GM23338 (cell line): ENCODE measurements at regions not wholly inside any gene's neighbourhood (a gene's known extent, or its start where the extent isn't known, plus 50 kb on each side); places are given as distances from the start of the nearest gene placed in this dataset.

Source experiments
- ATAC-seq: fragments of 200-7000 bp; cut with Tn5 transposase; 3 replicates; pipeline ENCODE4 v1.9.1; 2020
- DNase-seq: peaks from one replicate; pipeline ENCODE4 v3.0.0-alpha.2; 2015; ENCODE audit warnings: low spot score
- H2AFZ ChIP-seq: fragments of 200-600 bp; sonication (generic); 2 replicates; pipeline ENCODE4 v1.8.0; 2016; ENCODE audit warnings: antibody characterized with exemption, mild to moderate bottlenecking, moderate library complexity
- H3F3A ChIP-seq: fragments of 200-600 bp; sonication (generic); replicated peaks from 2 replicates; pipeline ENCODE4 v1.8.0; 2017; ENCODE audit warnings: antibody characterized with exemption, mixed run types, low read depth
- H3K27ac ChIP-seq: fragments of 200-600 bp; sonication (generic); 2 replicates; pipeline ENCODE4 v1.6.1; 2016; ENCODE audit warnings: low read depth
- H3K27me3 ChIP-seq: fragments of 200-600 bp; sonication (generic); 2 replicates; pipeline ENCODE4 v1.8.0; 2016; ENCODE audit warnings: mild to moderate bottlenecking, mixed run types, moderate library complexity; ENCODE audit not compliant: insufficient read depth
- H3K36me3 ChIP-seq: fragments of 200-600 bp; sonication (generic); 2 replicates; pipeline ENCODE4 v1.8.0; 2016; ENCODE audit warnings: mild to moderate bottlenecking; ENCODE audit not compliant: insufficient read depth
- H3K4me1 ChIP-seq: fragments of 200-600 bp; sonication (generic); 2 replicates; pipeline ENCODE4 v1.8.0; 2016; ENCODE audit warnings: mild to moderate bottlenecking, moderate library complexity; ENCODE audit not compliant: insufficient read depth
- H3K4me2 ChIP-seq: fragments of 200-600 bp; sonication (generic); 2 replicates; pipeline ENCODE4 v1.7.1; 2017; ENCODE audit warnings: mixed run types
- H3K4me3 ChIP-seq: fragments of 200-600 bp; sonication (generic); 2 replicates; pipeline ENCODE4 v1.6.1; 2016; ENCODE audit warnings: mixed run types
- H3K79me2 ChIP-seq: fragments of 200-600 bp; sonication (generic); replicated peaks from 2 replicates; pipeline ENCODE4 v1.8.0; 2017; ENCODE audit warnings: mild to moderate bottlenecking; ENCODE audit not compliant: insufficient read depth
- H3K9me2 ChIP-seq: fragments of 200-600 bp; sonication (generic); 2 replicates; pipeline ENCODE4 v1.8.0; 2017; ENCODE audit not compliant: insufficient read depth
- H4K20me1 ChIP-seq: fragments of 200-600 bp; sonication (generic); replicated peaks from 2 replicates; pipeline ENCODE4 v1.8.0; 2017; ENCODE audit warnings: mild to moderate bottlenecking; ENCODE audit not compliant: insufficient read depth
- H3K27ac Mint-ChIP-seq: 2 replicates; pipeline ENCODE4 v1.8.0; 2020; ENCODE audit warnings: inconsistent platforms, mild to moderate bottlenecking, moderate library complexity, mixed read lengths
- H3K27me3 Mint-ChIP-seq: 3 replicates; pipeline ENCODE4 v1.8.0; 2022; ENCODE audit warnings: low read depth, mild to moderate bottlenecking, moderate library complexity, mixed read lengths, inconsistent platforms; ENCODE audit not compliant: insufficient read depth, poor library complexity
- H3K36me3 Mint-ChIP-seq: 3 replicates; pipeline ENCODE4 v1.8.0; 2021; ENCODE audit warnings: low read depth, mild to moderate bottlenecking, inconsistent platforms, moderate library complexity, mixed read lengths
- H3K4me1 Mint-ChIP-seq: 3 replicates; pipeline ENCODE4 v1.8.0; 2020; ENCODE audit warnings: mild to moderate bottlenecking, inconsistent platforms, mixed read lengths
- H3K4me3 Mint-ChIP-seq: 3 replicates; pipeline ENCODE4 v1.8.0; 2021; ENCODE audit warnings: moderate library complexity, mild to moderate bottlenecking, inconsistent platforms, mixed read lengths
- H3K9me3 Mint-ChIP-seq: 3 replicates; pipeline ENCODE4 v1.8.0; 2020; ENCODE audit warnings: moderate library complexity, mild to moderate bottlenecking, inconsistent platforms, mixed read lengths
- CREB1 ChIP-seq: fragments of 250-450 bp; sonication (Bioruptor Pico); IDR thresholded peaks from 2 replicates; pipeline ENCODE4 v1.5.0; 2020; ENCODE audit warnings: low read depth, mild to moderate bottlenecking, moderate library complexity
- EZH2 ChIP-seq: fragments of 200-600 bp; sonication (generic); IDR thresholded peaks from one replicate; pipeline ENCODE4 v1.8.0; 2017; ENCODE audit warnings: antibody characterized with exemption, mild to moderate bottlenecking, low read depth; ENCODE audit not compliant: unreplicated experiment
- EZH2phosphoT487 ChIP-seq: fragments of 200-600 bp; sonication (generic); IDR thresholded peaks from one replicate; pipeline ENCODE4 v1.8.1; 2018; ENCODE audit warnings: antibody characterized with exemption; ENCODE audit not compliant: unreplicated experiment
- JUNB ChIP-seq: IDR thresholded peaks from one replicate; pipeline ENCODE4 v1.6.1; 2016; ENCODE audit warnings: antibody characterized with exemption; ENCODE audit not compliant: unreplicated experiment
- NANOG ChIP-seq: IDR thresholded peaks from 2 replicates; pipeline ENCODE4 v1.6.1; 2016; ENCODE audit warnings: antibody characterized with exemption, borderline replicate concordance
- POLR2AphosphoS5 ChIP-seq: IDR thresholded peaks from 2 replicates; pipeline ENCODE4 v1.6.1; 2016; ENCODE audit warnings: antibody characterized with exemption, low read depth
- REST ChIP-seq: IDR thresholded peaks from one replicate; pipeline ENCODE4 v1.6.1; 2018; ENCODE audit warnings: antibody characterized with exemption; ENCODE audit not compliant: unreplicated experiment
- STAT1 ChIP-seq: IDR thresholded peaks from one replicate; pipeline ENCODE4 v1.6.1; 2016; ENCODE audit warnings: antibody characterized with exemption; ENCODE audit not compliant: unreplicated experiment
- ZNF114 ChIP-seq: fragments of 250-450 bp; sonication (Bioruptor Pico); IDR thresholded peaks from 2 replicates; pipeline ENCODE4 v1.5.0; 2020; ENCODE audit warnings: mild to moderate bottlenecking, moderate library complexity
- ZNF331 ChIP-seq: fragments of 250-450 bp; sonication (Bioruptor Pico); IDR thresholded peaks from 2 replicates; pipeline ENCODE4 v1.5.0; 2020; ENCODE audit warnings: low read depth, mild to moderate bottlenecking, moderate library complexity
- TF ChIP-seq, protein P1 (sequence below), 2 experiments: fragments of 200-600 bp in 1 of 2; sonication (generic) in 1 of 2; conservative IDR thresholded peaks; 2 replicates each; pipeline versions ENCODE4 v1.5.1 to v1.6.1; 2016 to 2017; ENCODE audit warnings: antibody characterized with exemption in 2 of 2, low read depth in 2 of 2, mild to moderate bottlenecking in 2 of 2, moderate library complexity in 1 of 2

GRCh38 chr5:58258984-58259684, 200.8 kb downstream of the PLK2 start:
- H3K4me1 Mint-ChIP-seq: peaks cover 11% of the 10 kb centered on the region
- H3K4me3 ChIP-seq: no peak overlapping the region
- H3K4me3 Mint-ChIP-seq: no peak overlapping the region
- no peaks in the 10 kb centered on the region for H3K36me3 ChIP-seq
- no peaks in the 10 kb centered on the region for H3K27me3 ChIP-seq
- peak overlapping the region; percentile 82 for H3K27ac Mint-ChIP-seq
- H3K4me2 ChIP-seq: no peak overlapping the region
- H3K36me3 Mint-ChIP-seq: no peaks in the 10 kb centered on the region
- no peaks in the 10 kb centered on the region for H4K20me1 ChIP-seq
- ATAC-seq: no peak
- H3K27ac ChIP-seq: no peak overlapping the region
- DNase-seq: no peak
- H3K4me1 ChIP-seq: peaks cover 3% of the 10 kb centered on the region; the same call in 1 of the 2 replicates
- H3F3A ChIP-seq: no peaks in the 10 kb centered on the region
- no peak for TF ChIP-seq EZH2phosphoT487
- H3K27me3 Mint-ChIP-seq: no peaks in the 10 kb centered on the region
- H3K79me2 ChIP-seq: no peaks in the 10 kb centered on the region
- H3K9me2 ChIP-seq: peaks cover 7% of the 10 kb centered on the region; the same call in 1 of the 2 replicates
- H2AFZ ChIP-seq: 0 out of 2 replicates have a peak overlapping the region, but pooled peaks have one; percentile 16
- H3K9me3 Mint-ChIP-seq: no peaks in the 10 kb centered on the region

GRCh38 chr5:58255970-58256369, 203.9 kb downstream of the PLK2 start:
- Histone ChIP-seq H2AFZ (no peak overlapping the region), H3K4me2 (no peak overlapping the region), H3K4me3 (no peak overlapping the region), H3F3A (no peaks in the 10 kb centered on the region), H3K36me3 (no peaks in the 10 kb centered on the region), H3K9me2 (peaks cover 14% of the 10 kb centered on the region; the same call in 1 of the 2 replicates), H3K27me3 (no peaks in the 10 kb centered on the region), H3K27ac (no peak overlapping the region), H3K4me1 (peaks cover 10% of the 10 kb centered on the region), H3K79me2 (no peaks in the 10 kb centered on the region), H4K20me1 (no peaks in the 10 kb centered on the region)
- DNase-seq: no peak
- no peak overlapping the region for H3K4me3 Mint-ChIP-seq
- no peaks in the 10 kb centered on the region for H3K27me3 Mint-ChIP-seq
- H3K9me3 Mint-ChIP-seq: no peaks in the 10 kb centered on the region
- H3K27ac Mint-ChIP-seq: no peak overlapping the region
- ATAC-seq: no peak
- peaks cover 16% of the 10 kb centered on the region for H3K4me1 Mint-ChIP-seq
- no peaks in the 10 kb centered on the region for H3K36me3 Mint-ChIP-seq
- no peak for TF ChIP-seq EZH2phosphoT487
- no peak for TF ChIP-seq NANOG
- no peak for TF ChIP-seq CREB1 (CRISPR knock-in tag)
- TF ChIP-seq, protein P1, sequence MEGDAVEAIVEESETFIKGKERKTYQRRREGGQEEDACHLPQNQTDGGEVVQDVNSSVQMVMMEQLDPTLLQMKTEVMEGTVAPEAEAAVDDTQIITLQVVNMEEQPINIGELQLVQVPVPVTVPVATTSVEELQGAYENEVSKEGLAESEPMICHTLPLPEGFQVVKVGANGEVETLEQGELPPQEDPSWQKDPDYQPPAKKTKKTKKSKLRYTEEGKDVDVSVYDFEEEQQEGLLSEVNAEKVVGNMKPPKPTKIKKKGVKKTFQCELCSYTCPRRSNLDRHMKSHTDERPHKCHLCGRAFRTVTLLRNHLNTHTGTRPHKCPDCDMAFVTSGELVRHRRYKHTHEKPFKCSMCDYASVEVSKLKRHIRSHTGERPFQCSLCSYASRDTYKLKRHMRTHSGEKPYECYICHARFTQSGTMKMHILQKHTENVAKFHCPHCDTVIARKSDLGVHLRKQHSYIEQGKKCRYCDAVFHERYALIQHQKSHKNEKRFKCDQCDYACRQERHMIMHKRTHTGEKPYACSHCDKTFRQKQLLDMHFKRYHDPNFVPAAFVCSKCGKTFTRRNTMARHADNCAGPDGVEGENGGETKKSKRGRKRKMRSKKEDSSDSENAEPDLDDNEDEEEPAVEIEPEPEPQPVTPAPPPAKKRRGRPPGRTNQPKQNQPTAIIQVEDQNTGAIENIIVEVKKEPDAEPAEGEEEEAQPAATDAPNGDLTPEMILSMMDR (conservative IDR thresholded peaks at IDR 0.05; ENCODE audit: low read depth in 2 of 2): no peak
- no peak for TF ChIP-seq STAT1
- no peak for TF ChIP-seq REST
- no peak for TF ChIP-seq POLR2AphosphoS5
- TF ChIP-seq JUNB: no peak
- no peak for TF ChIP-seq EZH2
- TF ChIP-seq ZNF114 (CRISPR knock-in tag): no peak
- TF ChIP-seq ZNF331 (CRISPR knock-in tag): no peak
